HepG2 (cell line): ENCODE measurements at regions not wholly inside any gene's neighbourhood (a gene's known extent, or its start where the extent isn't known, plus 50 kb on each side); places are given as distances from the start of the nearest gene placed in this dataset.
A peak's percentile ranks its signal among the peaks of the same experiment; 100 is the strongest.

Source experiments
- ATAC-seq: fragments of 200-7000 bp; cut with Tn5 transposase; 3 replicates; pipeline ENCODE4 v1.9.1; 2020; ENCODE audit warnings: mild to moderate bottlenecking, moderate library complexity
- BruUV-seq: library from RNA; stranded (reverse); fragments of 400-500 nt; replicated peaks from 2 replicates; lab custom pipeline; 2021; lab: Mats Ljungman, UMichigan
- CTCF ChIA-PET: fragments of 300-600 bp; formaldehyde crosslinking; extraction: SDS; loops from one replicate; lab custom pipeline; 2021; ENCODE audit warnings: low total read pairs, inconsistent platforms, low intra/inter-chr PET ratio; lab: Yijun Ruan, JAX
- POLR2A ChIA-PET: fragments of 350-600 bp; sonication (Branson Sonifier 250); formaldehyde crosslinking; loops from one replicate; lab custom pipeline; 2020; ENCODE audit warnings: antibody characterized with exemption, inconsistent platforms; lab: Yijun Ruan, JAX
- DNase-seq: peaks from one replicate; pipeline ENCODE4 v3.0.0-alpha.2; 2015; ENCODE audit warnings: low spot score
- FAIRE-seq: peaks from 3 replicates; lab custom pipeline; 2011; peaks lifted over from hg19 to GRCh38; lab: Jason Lieb, UNC
- H2AFZ ChIP-seq: one replicate; pipeline ENCODE4 v1.6.1; 2011; ENCODE audit warnings: low read length, inconsistent platforms
- H3K27ac ChIP-seq: fragments of 300-600 bp; 3 replicates; pipeline ENCODE4 v1.8.0; 2011; ENCODE audit warnings: mixed run types, mild to moderate bottlenecking, mixed read lengths, low read length, inconsistent platforms; ENCODE audit not compliant: insufficient read depth; ENCODE audit errors: extremely low read length
- H3K27me3 ChIP-seq, 2 experiments: fragments of 200-600 bp in 1 of 2; 2 replicates in 1 of 2; 3 replicates in 1 of 2; pipeline versions ENCODE4 v1.6.0 to v1.8.0; 2011; ENCODE audit warnings: low read length in 2 of 2, mild to moderate bottlenecking in 2 of 2, moderate library complexity in 2 of 2, inconsistent platforms in 1 of 2; ENCODE audit not compliant: insufficient read depth in 2 of 2, control insufficient read depth in 1 of 2
- H3K36me3 ChIP-seq, 2 experiments: fragments of 200-600 bp in 1 of 2; replicated peaks in 1 of 2; 2 replicates in 1 of 2; 3 replicates in 1 of 2; pipeline versions ENCODE4 v1.5.1 to v1.8.0; 2011; ENCODE audit warnings: low read length in 2 of 2, inconsistent platforms in 1 of 2; ENCODE audit not compliant: insufficient read depth in 2 of 2, control insufficient read depth in 1 of 2
- H3K4me1 ChIP-seq: 2 replicates; pipeline ENCODE4 v1.5.1; 2012; ENCODE audit warnings: low read length, inconsistent platforms; ENCODE audit not compliant: insufficient read depth
- H3K4me2 ChIP-seq: 2 replicates; pipeline ENCODE4 v1.6.0; 2011; ENCODE audit warnings: low read depth, low read length, inconsistent platforms
- H3K4me3 ChIP-seq, 3 experiments: fragments of 200-600 bp in 1 of 3; sonication (generic), shearing (Covaris generic) in 1 of 3; replicated peaks in 1 of 3; 2 replicates each; pipeline ENCODE4 v1.5.1; 2011 to 2016; ENCODE audit warnings: low read length in 3 of 3, inconsistent platforms in 2 of 3, low read depth in 2 of 3, mild to moderate bottlenecking in 2 of 3, control low read depth in 1 of 3, mixed read lengths in 1 of 3; ENCODE audit not compliant: insufficient read depth in 1 of 3
- H3K79me2 ChIP-seq: one replicate; pipeline ENCODE4 v1.6.1; 2011; ENCODE audit warnings: low read length, inconsistent platforms; ENCODE audit not compliant: insufficient read depth
- H3K9ac ChIP-seq: 2 replicates; pipeline ENCODE4 v1.6.0; 2011; ENCODE audit warnings: mild to moderate bottlenecking, low read depth, low read length, inconsistent platforms; ENCODE audit not compliant: insufficient read depth
- H3K9me3 ChIP-seq: 2 replicates; pipeline ENCODE4 v1.5.1; 2012; ENCODE audit warnings: mild to moderate bottlenecking, low read length
- H4K20me1 ChIP-seq: 2 replicates; pipeline ENCODE4 v1.6.0; 2011; ENCODE audit warnings: inconsistent platforms, mild to moderate bottlenecking, low read length, moderate library complexity; ENCODE audit not compliant: insufficient read depth
- CEBPG ChIP-seq: IDR thresholded peaks from 2 replicates; pipeline ENCODE4 v1.6.1; 2016
- ELF1 ChIP-seq: sonication (generic); formaldehyde crosslinking; IDR thresholded peaks from 2 replicates; pipeline ENCODE4 v1.4.0; 2020; ENCODE audit warnings: missing genetic modification reagents
- GATAD2A ChIP-seq: IDR thresholded peaks from 2 replicates; pipeline ENCODE4 v1.6.1; 2016
- HDAC2 ChIP-seq: sonication (generic); formaldehyde crosslinking; IDR thresholded peaks from 2 replicates; pipeline ENCODE4 v1.4.0; 2020; ENCODE audit warnings: missing genetic modification reagents
- ISX ChIP-seq: sonication (generic); formaldehyde crosslinking; conservative IDR thresholded peaks from 2 replicates; pipeline ENCODE4 v1.5.0; 2020; ENCODE audit warnings: missing genetic modification reagents
- RARA ChIP-seq: IDR thresholded peaks from 2 replicates; pipeline ENCODE4 v1.6.1; 2016; ENCODE audit warnings: missing genetic modification reagents, missing compliant biosample characterization
- SSRP1 ChIP-seq: IDR thresholded peaks from 2 replicates; pipeline ENCODE4 v1.6.1; 2016; ENCODE audit warnings: control low read depth
- ZBTB34 ChIP-seq: sonication (generic); formaldehyde crosslinking; IDR thresholded peaks from 2 replicates; pipeline ENCODE4 v1.8.0; 2022; ENCODE audit warnings: mild to moderate bottlenecking, missing genetic modification reagents
- ZFP1 ChIP-seq: IDR thresholded peaks from 2 replicates; pipeline ENCODE4 v1.6.1; 2016
- ZNF562 ChIP-seq: sonication (generic); formaldehyde crosslinking; IDR thresholded peaks from 2 replicates; pipeline ENCODE4 v1.8.0; 2022; ENCODE audit warnings: missing genetic modification reagents, borderline replicate concordance
- ZNF7 ChIP-seq: IDR thresholded peaks from 2 replicates; pipeline ENCODE4 v1.6.1; 2016; ENCODE audit warnings: missing biosample characterization, missing genetic modification reagents
- ZNF749 ChIP-seq: sonication (generic); formaldehyde crosslinking; IDR thresholded peaks from 2 replicates; pipeline ENCODE4 v1.8.0; 2022; ENCODE audit warnings: mild to moderate bottlenecking, missing genetic modification reagents, moderate library complexity, borderline replicate concordance
- ZNF766 ChIP-seq: sonication (generic); formaldehyde crosslinking; IDR thresholded peaks from 2 replicates; pipeline ENCODE4 v1.5.0; 2020; ENCODE audit warnings: missing genetic modification reagents, borderline replicate concordance
- WGBS: methylation state at CpG from one replicate; pipeline ENCODE4 v1.1.6; 2017; ENCODE audit warnings: low lambda C conversion rate; 5-methylcytosine and 5-hydroxymethylcytosine counted together
- in situ Hi-C: cut with HindIII; loops from 2 replicates; pipeline ENCODE4 v1.10.0; 2017; ENCODE audit warnings: low pct_unique_long_range_greater_than_20kb; ENCODE audit not compliant: extremely low pct_ligation_motif_present
- intact Hi-C: fragments of 100-400 bp; cut with micrococcal nuclease; formaldehyde crosslinking; loops from one replicate; pipeline ENCODE4 v1.10.0; 2022; ENCODE audit not compliant: unreplicated experiment
- TF ChIP-seq, protein P1 (sequence below): sonication (generic); formaldehyde crosslinking; IDR thresholded peaks from 2 replicates; pipeline ENCODE4 v1.5.0; 2020; ENCODE audit warnings: missing genetic modification reagents
- TF ChIP-seq, protein P2 (sequence below): sonication (generic); formaldehyde crosslinking; IDR thresholded peaks from 2 replicates; pipeline ENCODE4 v1.9.0; 2022; ENCODE audit warnings: low read depth, missing genetic modification reagents

DNA sequence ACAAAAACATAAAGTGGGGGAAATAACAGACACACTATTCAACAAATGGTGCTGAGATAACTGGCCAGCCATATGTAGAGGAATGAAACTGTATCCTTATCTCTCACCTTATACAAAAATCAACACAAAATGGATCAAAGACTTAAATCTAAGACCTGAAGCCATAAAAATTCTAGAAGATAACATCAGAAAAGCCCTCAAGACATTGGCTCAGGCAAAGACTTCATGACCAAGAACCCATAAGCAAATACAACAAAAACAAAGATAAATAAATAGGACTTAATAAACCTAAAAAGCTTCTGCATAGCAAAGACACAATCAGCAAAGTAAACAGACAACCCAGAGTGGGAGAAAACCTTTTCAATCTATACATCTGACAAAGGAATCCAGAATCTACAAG lies 278.9 kb downstream of the PIK3C3 start:
- no peak for ATAC-seq

DNA sequence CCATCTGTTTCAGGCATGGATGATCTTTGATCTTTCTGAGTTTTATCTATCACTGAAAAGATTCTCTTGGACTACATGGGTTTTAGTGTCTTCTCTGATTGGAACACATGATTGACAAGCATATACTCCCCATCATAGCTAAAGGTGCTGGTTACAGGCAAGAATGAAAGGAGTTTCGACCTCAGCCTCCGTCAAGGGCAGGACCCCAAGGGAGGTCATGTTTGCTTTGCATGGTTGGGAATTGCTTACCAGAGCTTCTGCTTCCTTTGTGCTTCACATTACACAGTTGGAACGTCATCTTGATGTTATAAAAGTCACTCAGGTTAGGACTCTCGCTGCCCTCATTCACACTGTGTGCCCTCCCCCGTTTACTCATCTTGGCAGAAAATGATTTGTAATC lies 287.7 kb downstream of the PIK3C3 start:
- DNase-seq (peak; percentile 60), ATAC-seq (peak; percentile 88), FAIRE-seq (no peak)
- H3K79me2 ChIP-seq: no peaks in the 10 kb centered on the region
- WGBS: 5% methylated on average over 4 of the region's 5 CpGs
- H2AFZ ChIP-seq: no peak overlapping the region
- peak overlapping the region; percentile 40 for H3K9ac ChIP-seq
- H3K9me3 ChIP-seq: no peaks in the 10 kb centered on the region
- H3K4me3 ChIP-seq: no peak overlapping the region
- peak overlapping the region; percentile 74 for H3K27ac ChIP-seq
- peaks cover 53% of the 10 kb centered on the region for H3K4me1 ChIP-seq
- ChIA-PET CTCF (no interaction called here), POLR2A (interaction anchor here (0.9 kb wide), 1 partner anchor 129 kb away, joined by 7 read pairs; no protein-coding TSS in a partner anchor)
- in situ Hi-C loops (no loop called here), intact Hi-C loops (loop anchor here (2.0 kb wide), 1 partner anchor 74 kb away; no protein-coding TSS in a partner anchor)
- H3K4me2 ChIP-seq: peak overlapping the region; percentile 46
- H3K36me3 ChIP-seq: no peaks in the 10 kb centered on the region
- H3K27me3 ChIP-seq: no peaks in the 10 kb centered on the region
- no peaks in the 10 kb centered on the region for H4K20me1 ChIP-seq
- BruUV-seq: no TSS peak
- TF ChIP-seq RARA (peak; percentile 83), CEBPG (CRISPR knock-in tag) (no peak), ZNF766 (no peak), ZNF749 (no peak), ELF1 (no peak), ZNF562 (no peak), SSRP1 (no peak), GATAD2A (CRISPR knock-in tag) (peak; percentile 70), ZNF7 (CRISPR knock-in tag) (0 out of 2 replicates have a peak, but pooled peaks have one; percentile 29), ISX (CRISPR knock-in tag) (no peak), ZBTB34 (CRISPR knock-in tag) (no peak), HDAC2 (CRISPR knock-in tag) (peak; percentile 70; the same call in 1 of the 2 replicates)
- TF ChIP-seq, protein P1, sequence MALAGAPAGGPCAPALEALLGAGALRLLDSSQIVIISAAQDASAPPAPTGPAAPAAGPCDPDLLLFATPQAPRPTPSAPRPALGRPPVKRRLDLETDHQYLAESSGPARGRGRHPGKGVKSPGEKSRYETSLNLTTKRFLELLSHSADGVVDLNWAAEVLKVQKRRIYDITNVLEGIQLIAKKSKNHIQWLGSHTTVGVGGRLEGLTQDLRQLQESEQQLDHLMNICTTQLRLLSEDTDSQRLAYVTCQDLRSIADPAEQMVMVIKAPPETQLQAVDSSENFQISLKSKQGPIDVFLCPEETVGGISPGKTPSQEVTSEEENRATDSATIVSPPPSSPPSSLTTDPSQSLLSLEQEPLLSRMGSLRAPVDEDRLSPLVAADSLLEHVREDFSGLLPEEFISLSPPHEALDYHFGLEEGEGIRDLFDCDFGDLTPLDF (CRISPR knock-in tag): no peak
- TF ChIP-seq, protein P2, sequence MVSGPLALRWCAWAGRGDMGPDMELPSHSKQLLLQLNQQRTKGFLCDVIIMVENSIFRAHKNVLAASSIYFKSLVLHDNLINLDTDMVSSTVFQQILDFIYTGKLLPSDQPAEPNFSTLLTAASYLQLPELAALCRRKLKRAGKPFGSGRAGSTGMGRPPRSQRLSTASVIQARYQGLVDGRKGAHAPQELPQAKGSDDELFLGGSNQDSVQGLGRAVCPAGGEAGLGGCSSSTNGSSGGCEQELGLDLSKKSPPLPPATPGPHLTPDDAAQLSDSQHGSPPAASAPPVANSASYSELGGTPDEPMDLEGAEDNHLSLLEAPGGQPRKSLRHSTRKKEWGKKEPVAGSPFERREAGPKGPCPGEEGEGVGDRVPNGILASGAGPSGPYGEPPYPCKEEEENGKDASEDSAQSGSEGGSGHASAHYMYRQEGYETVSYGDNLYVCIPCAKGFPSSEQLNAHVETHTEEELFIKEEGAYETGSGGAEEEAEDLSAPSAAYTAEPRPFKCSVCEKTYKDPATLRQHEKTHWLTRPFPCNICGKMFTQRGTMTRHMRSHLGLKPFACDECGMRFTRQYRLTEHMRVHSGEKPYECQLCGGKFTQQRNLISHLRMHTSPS (CRISPR knock-in tag): no peak

More for the DNA sequence above, 278.9 kb downstream of the PIK3C3 start:
- Histone ChIP-seq H2AFZ (no peak overlapping the region), H3K4me2 (no peak overlapping the region), H3K27me3 (no peaks in the 10 kb centered on the region), H3K36me3 (no peaks in the 10 kb centered on the region)
- intact Hi-C loops (no loop called here), in situ Hi-C loops (no loop called here)
- no peak for TF ChIP-seq ZFP1
- TF ChIP-seq, all 625 proteins: peak for 0
- DNase-seq (no peak), FAIRE-seq (no peak)
- H3K79me2 ChIP-seq: no peaks in the 10 kb centered on the region
- CTCF ChIA-PET: no interaction called here
- H3K27ac ChIP-seq: no peak overlapping the region
- BruUV-seq: no TSS peak
- H4K20me1 ChIP-seq: no peaks in the 10 kb centered on the region
- peaks cover 15% of the 10 kb centered on the region for H3K4me1 ChIP-seq
- no peak overlapping the region for H3K4me3 ChIP-seq
- H3K9me3 ChIP-seq: no peaks in the 10 kb centered on the region
- POLR2A ChIA-PET: no interaction called here
- H3K9ac ChIP-seq: no peak overlapping the region
